GM12891 (cell line): ENCODE measurements at regions not wholly inside any gene's neighbourhood (a gene's known extent, or its start where the extent isn't known, plus 50 kb on each side); places are given as distances from the start of the nearest gene placed in this dataset.

Experiments
- POLR2A ChIP-seq: IDR thresholded peaks from 2 replicates; pipeline ENCODE4 v1.6.1; 2011; ENCODE audit warnings: low read depth, low read length, control low read depth
- POLR2AphosphoS5 ChIP-seq: IDR thresholded peaks from 2 replicates; pipeline ENCODE4 v1.6.1; 2011; ENCODE audit warnings: low read depth, low read length, control low read depth

GRCh38 chr9:86685556-86685955 lies 261.8 kb downstream of the GAS1 start:
- TF ChIP-seq POLR2A (no peak), POLR2AphosphoS5 (no peak)
